Kidney (tissue), 13 donors: ENCODE measurements at regions not wholly inside any gene's neighbourhood (a gene's known extent, or its start where the extent isn't known, plus 50 kb on each side); places are given as distances from the start of the nearest gene placed in this dataset.
A peak's percentile ranks its signal among the peaks of the same experiment; 100 is the strongest.

ENCODE experiments used
- DNase-seq, 5 donors: peaks; one replicate each; pipeline ENCODE4 v3.0.0-alpha.2; 2013 to 2020
- FAIRE-seq: peaks from 2 replicates; lab custom pipeline; 2012; peaks lifted over from hg19 to GRCh38; lab: Jason Lieb, UNC
- H3K27ac ChIP-seq, 2 donors: one replicate each; pipeline ENCODE4 v1.7.0; 2013; ENCODE audit warnings: low read depth in 2 of 2, low read length in 2 of 2, inconsistent platforms in 1 of 2
- H3K27me3 ChIP-seq: one replicate; pipeline ENCODE4 v1.7.1; 2013; ENCODE audit warnings: low read length, inconsistent platforms; ENCODE audit not compliant: control insufficient read depth, insufficient read depth
- H3K36me3 ChIP-seq, 3 donors: one replicate each; pipeline versions ENCODE4 v1.7.0 to v1.7.1; 2013; ENCODE audit warnings: low read length in 3 of 3, control low read depth in 1 of 3, inconsistent platforms in 1 of 3; ENCODE audit not compliant: insufficient read depth in 3 of 3, control insufficient read depth in 2 of 3
- H3K4me1 ChIP-seq, 3 donors: one replicate each; pipeline versions ENCODE4 v1.7.0 to v1.7.1; 2013; ENCODE audit warnings: low read length in 3 of 3, inconsistent platforms in 1 of 3, low read depth in 1 of 3; ENCODE audit not compliant: control insufficient read depth in 2 of 3, insufficient read depth in 2 of 3
- H3K4me3 ChIP-seq, 3 donors: one replicate each; pipeline versions ENCODE4 v1.7.0 to v1.8.1; 2013; ENCODE audit warnings: low read length in 3 of 3, control low read depth in 1 of 3, inconsistent platforms in 1 of 3
- H3K9ac ChIP-seq, 3 donors: one replicate each; pipeline versions ENCODE4 v1.7.0 to v1.7.1; 2013; ENCODE audit warnings: low read length in 3 of 3, control low read depth in 1 of 3, inconsistent platforms in 1 of 3
- H3K9me3 ChIP-seq, 3 donors: one replicate each; pipeline versions ENCODE4 v1.7.0 to v1.7.1; 2013; ENCODE audit warnings: low read length in 3 of 3, control low read depth in 1 of 3, inconsistent platforms in 1 of 3; ENCODE audit not compliant: control insufficient read depth in 2 of 3, insufficient read depth in 1 of 3
- intact Hi-C: fragments of 100-400 bp; cut with DNase I; formaldehyde crosslinking; loops from one replicate; pipeline ENCODE4 v1.11.1; 2022
- TF ChIP-seq, protein P1 (sequence below): IDR thresholded peaks from 3 replicates; pipeline ENCODE4 v1.5.1; 2012; ENCODE audit warnings: mild to moderate bottlenecking, moderate library complexity, borderline replicate concordance; ENCODE audit not compliant: insufficient read depth; ENCODE audit errors: extremely low read depth
- donor health status: control.
- donor health status: control.
- donor health status: control.
- donor health status: control.
- donor health status: control.
- donor health status: DM: yes; HTN: yes; CAD: no.
- donor health status: Normal renal cell carcinoma (clear cell type).

DNA sequence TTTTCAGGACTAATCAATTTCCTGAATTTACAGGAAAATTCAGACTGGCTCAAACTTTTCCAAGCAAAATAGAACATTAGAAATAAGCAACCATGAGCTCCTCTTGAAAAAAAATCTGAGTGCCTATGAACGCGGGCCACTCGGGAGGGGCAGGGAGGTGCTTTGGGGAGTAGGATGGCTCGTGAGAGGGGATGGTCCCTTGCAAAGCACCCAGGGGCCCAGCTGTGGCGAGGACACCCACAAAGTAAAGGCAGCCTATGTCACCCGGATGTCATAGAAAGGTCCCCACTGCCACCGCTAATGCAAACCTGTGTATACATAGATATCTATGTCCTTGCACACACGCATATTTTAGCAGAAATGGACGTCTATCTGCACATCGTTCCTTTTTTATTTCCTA lies 309.9 kb downstream of the ADGRD1 start:
- Histone ChIP-seq H3K9ac (no peak overlapping the region), H3K27me3 (no peaks in the 10 kb centered on the region), H3K36me3 (no peaks in the 10 kb centered on the region), H3K4me3 (no peak overlapping the region), H3K4me1 (peaks cover 0 to 2% (median 0%) of the 10 kb centered on the region in 3 donors), H3K27ac (no peak overlapping the region), H3K9me3 (no peaks in the 10 kb centered on the region)
- FAIRE-seq: no peak
- intact Hi-C loops: no loop called here
- TF ChIP-seq, protein P1, sequence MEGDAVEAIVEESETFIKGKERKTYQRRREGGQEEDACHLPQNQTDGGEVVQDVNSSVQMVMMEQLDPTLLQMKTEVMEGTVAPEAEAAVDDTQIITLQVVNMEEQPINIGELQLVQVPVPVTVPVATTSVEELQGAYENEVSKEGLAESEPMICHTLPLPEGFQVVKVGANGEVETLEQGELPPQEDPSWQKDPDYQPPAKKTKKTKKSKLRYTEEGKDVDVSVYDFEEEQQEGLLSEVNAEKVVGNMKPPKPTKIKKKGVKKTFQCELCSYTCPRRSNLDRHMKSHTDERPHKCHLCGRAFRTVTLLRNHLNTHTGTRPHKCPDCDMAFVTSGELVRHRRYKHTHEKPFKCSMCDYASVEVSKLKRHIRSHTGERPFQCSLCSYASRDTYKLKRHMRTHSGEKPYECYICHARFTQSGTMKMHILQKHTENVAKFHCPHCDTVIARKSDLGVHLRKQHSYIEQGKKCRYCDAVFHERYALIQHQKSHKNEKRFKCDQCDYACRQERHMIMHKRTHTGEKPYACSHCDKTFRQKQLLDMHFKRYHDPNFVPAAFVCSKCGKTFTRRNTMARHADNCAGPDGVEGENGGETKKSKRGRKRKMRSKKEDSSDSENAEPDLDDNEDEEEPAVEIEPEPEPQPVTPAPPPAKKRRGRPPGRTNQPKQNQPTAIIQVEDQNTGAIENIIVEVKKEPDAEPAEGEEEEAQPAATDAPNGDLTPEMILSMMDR: no peak
- peak in 1 of 5 donors; percentile 56 for DNase-seq

DNA sequence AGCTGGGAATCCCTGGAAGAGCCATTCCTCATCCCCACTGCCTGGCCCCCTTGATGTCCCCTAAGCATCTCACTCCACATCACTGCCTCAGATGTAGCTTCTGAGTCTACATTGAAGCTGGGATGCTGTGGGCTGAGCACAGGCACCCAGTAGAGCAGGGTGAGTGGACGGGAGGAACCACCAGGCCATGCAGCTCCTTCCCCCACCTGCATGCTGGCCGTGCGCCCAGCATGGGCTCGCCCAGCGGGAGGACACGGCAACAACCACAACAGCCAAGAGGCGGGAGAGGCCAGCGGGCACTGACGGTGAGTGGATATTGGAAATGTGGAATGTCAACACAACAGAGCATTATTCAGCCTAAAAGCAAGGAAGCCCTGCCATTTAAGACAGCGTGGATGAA lies 310.9 kb downstream of the ADGRD1 start:
- no peak overlapping the region for H3K4me3 ChIP-seq
- intact Hi-C loops: no loop called here
- H3K36me3 ChIP-seq: no peaks in the 10 kb centered on the region
- no peak overlapping the region for H3K27ac ChIP-seq
- FAIRE-seq (no peak), DNase-seq (peak in 3 of 5 donors; percentile 12 to 92 (median 32))
- peaks cover 0 to 2% (median 0%) of the 10 kb centered on the region in 3 donors for H3K4me1 ChIP-seq
- no peaks in the 10 kb centered on the region for H3K9me3 ChIP-seq
- TF ChIP-seq, protein P1: no peak
- H3K27me3 ChIP-seq: no peaks in the 10 kb centered on the region
- H3K9ac ChIP-seq: no peak overlapping the region

DNA sequence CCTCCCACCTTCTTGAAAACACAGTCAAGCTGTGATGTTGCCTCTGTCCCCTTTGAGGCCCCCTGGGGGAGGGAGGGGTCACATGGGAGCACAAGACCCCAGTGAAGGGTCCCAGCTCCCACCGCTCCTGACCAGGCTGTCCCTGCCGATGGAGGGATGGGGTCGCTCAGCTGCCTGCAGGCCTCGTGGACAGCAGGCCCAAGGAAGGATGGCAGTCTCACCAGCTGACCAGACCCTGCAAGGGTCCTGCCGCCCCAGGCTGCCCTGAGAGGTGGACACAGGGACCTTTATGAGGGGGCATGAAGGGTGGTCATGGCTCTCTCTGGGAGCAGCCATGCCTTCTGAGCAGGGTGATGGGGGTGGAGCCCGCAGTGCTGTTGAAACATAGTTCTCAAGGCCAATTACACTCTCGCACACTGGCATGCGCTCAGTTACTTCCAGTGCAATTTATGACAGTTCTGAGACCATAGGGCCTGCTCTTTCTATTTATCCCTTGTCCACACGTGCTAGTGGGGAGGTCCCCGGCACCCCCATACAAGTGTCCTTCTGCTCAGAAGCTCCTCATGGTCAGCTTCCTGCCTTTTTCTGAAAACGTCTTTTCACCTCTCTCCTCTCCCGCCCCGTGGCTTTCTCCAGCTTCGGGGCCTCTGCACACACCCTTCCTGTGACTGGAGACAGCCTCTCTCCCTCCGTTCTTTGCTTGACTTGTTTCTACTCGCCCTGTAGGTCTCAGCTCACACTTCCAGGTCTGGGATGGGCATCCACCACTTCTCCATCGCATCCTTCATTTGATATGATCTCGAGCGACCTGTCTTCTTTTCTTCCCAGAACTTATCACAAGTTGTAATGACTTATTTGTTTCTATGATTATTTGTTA lies 313.1 kb downstream of the ADGRD1 start:
- Histone ChIP-seq H3K4me3 (no peak overlapping the region), H3K9ac (no peak overlapping the region), H3K9me3 (no peaks in the 10 kb centered on the region), H3K4me1 (peaks cover 0 to 2% (median 0%) of the 10 kb centered on the region in 3 donors), H3K27ac (no peak overlapping the region), H3K27me3 (no peaks in the 10 kb centered on the region), H3K36me3 (no peaks in the 10 kb centered on the region)
- DNase-seq (peak in 1 of 5 donors; percentile 48), FAIRE-seq (no peak)
- intact Hi-C loops: no loop called here
- TF ChIP-seq, protein P1: no peak
